A549 (cell line): ENCODE measurements at regions not wholly inside any gene's neighbourhood (a gene's known extent, or its start where the extent isn't known, plus 50 kb on each side); places are given as distances from the start of the nearest gene placed in this dataset.

Experiments used
- ATAC-seq, 2 experiments: fragments of 200-7000 bp in 1 of 2; fragments of >200 bp in 1 of 2; cut with Nextera tagmentation in 1 of 2; cut with Tn5 transposase in 1 of 2; 3 replicates each; pipeline versions ENCODE4 v1.8.0 to v1.9.1; 2018 to 2020; ENCODE audit warnings: mild to moderate bottlenecking in 1 of 2, moderate library complexity in 1 of 2
- CTCF ChIA-PET: fragments of 300-600 bp; sonication (Branson Sonifier 250); formaldehyde crosslinking; extraction: SDS; loops from one replicate; lab custom pipeline; 2021; ENCODE audit warnings: antibody characterized with exemption, inconsistent platforms; lab: Yijun Ruan, JAX
- POLR2A ChIA-PET: fragments of 350-600 bp; formaldehyde crosslinking; extraction: SDS; loops from one replicate; lab custom pipeline; 2021; ENCODE audit warnings: antibody characterized with exemption, inconsistent platforms; lab: Yijun Ruan, JAX
- DNase-seq, 2 experiments: peaks; one replicate each; pipeline versions ENCODE4 v3.0.0 to v3.0.0-alpha.2; 2011 to 2016; ENCODE audit warnings: low read depth in 1 of 2, low spot score in 1 of 2
- FAIRE-seq: peaks from 2 replicates; lab custom pipeline; 2011; peaks lifted over from hg19 to GRCh38; lab: Jason Lieb, UNC
- H3K27ac ChIP-seq, 2 experiments: fragments of >200 bp; sonication (Bioruptor Twin); formaldehyde crosslinking; 3 replicates each; pipeline ENCODE4 v1.5.1; 2016 to 2017
- H3K4me1 ChIP-seq: fragments of >200 bp; sonication (Bioruptor Twin); formaldehyde crosslinking; 3 replicates; pipeline ENCODE4 v1.6.1; 2016
- H3K4me2 ChIP-seq: fragments of >200 bp; sonication (Bioruptor Twin); formaldehyde crosslinking; 3 replicates; pipeline ENCODE4 v1.6.1; 2016
- H3K4me3 ChIP-seq: fragments of >200 bp; sonication (Bioruptor Twin); formaldehyde crosslinking; 3 replicates; pipeline ENCODE4 v1.5.1; 2016
- H3K9me3 ChIP-seq: fragments of >200 bp; sonication (Bioruptor Twin); formaldehyde crosslinking; 3 replicates; pipeline ENCODE4 v1.6.1; 2016
- BCL3 ChIP-seq: fragments of >200 bp; sonication (Bioruptor Twin); formaldehyde crosslinking; IDR thresholded peaks from 3 replicates; pipeline ENCODE4 v1.6.1; 2016
- CBX2 ChIP-seq: fragments of 200-600 bp; sonication (generic); IDR thresholded peaks from 2 replicates; pipeline ENCODE4 v1.6.1; 2016; ENCODE audit warnings: low read depth, mild to moderate bottlenecking, borderline replicate concordance
- CHD2 ChIP-seq: fragments of 150-350 bp; IDR thresholded peaks from 2 replicates; pipeline ENCODE4 v1.6.1; 2014; ENCODE audit warnings: low read length; ENCODE audit not compliant: partially characterized antibody
- EHF ChIP-seq: fragments of 250-450 bp; sonication (Bioruptor Pico); IDR thresholded peaks from 2 replicates; pipeline ENCODE4 v1.5.0; 2020; ENCODE audit warnings: mild to moderate bottlenecking
- EHMT2 ChIP-seq: fragments of 200-600 bp; sonication (generic); IDR thresholded peaks from 2 replicates; pipeline ENCODE4 v1.6.1; 2016; ENCODE audit warnings: antibody characterized with exemption, low read depth, mild to moderate bottlenecking, moderate library complexity
- FOSB ChIP-seq: fragments of 250-450 bp; sonication (Bioruptor Pico); IDR thresholded peaks from 2 replicates; pipeline ENCODE4 v1.5.0; 2020; ENCODE audit warnings: mild to moderate bottlenecking, moderate library complexity
- GATA3 ChIP-seq: IDR thresholded peaks from 2 replicates; pipeline ENCODE4 v1.6.1; 2012; ENCODE audit warnings: borderline replicate concordance
- HES2 ChIP-seq: fragments of >200 bp; sonication (Bioruptor Twin); formaldehyde crosslinking; IDR thresholded peaks from 2 replicates; pipeline ENCODE4 v1.6.1; 2016
- HOXA7 ChIP-seq: fragments of 250-450 bp; sonication (Bioruptor Pico); IDR thresholded peaks from 2 replicates; pipeline ENCODE4 v1.5.0; 2020; ENCODE audit warnings: mild to moderate bottlenecking, moderate library complexity
- HOXB13 ChIP-seq: fragments of 250-450 bp; sonication (Bioruptor Pico); IDR thresholded peaks from 2 replicates; pipeline ENCODE4 v1.5.0; 2020; ENCODE audit warnings: low read depth, mild to moderate bottlenecking, moderate library complexity
- HOXB5 ChIP-seq: fragments of 250-450 bp; sonication (Bioruptor Pico); IDR thresholded peaks from 2 replicates; pipeline ENCODE4 v1.5.0; 2020; ENCODE audit warnings: mild to moderate bottlenecking, moderate library complexity
- JUN ChIP-seq, 2 experiments: fragments of >200 bp; sonication (Bioruptor Twin); formaldehyde crosslinking; IDR thresholded peaks; 2 replicates in 1 of 2; 3 replicates in 1 of 2; pipeline ENCODE4 v1.6.1; 2016 to 2017
- JUNB ChIP-seq: fragments of >200 bp; sonication (Bioruptor Twin); formaldehyde crosslinking; IDR thresholded peaks from 2 replicates; pipeline ENCODE4 v1.6.1; 2016
- KDM1A ChIP-seq: fragments of 200-600 bp; sonication (generic); IDR thresholded peaks from 2 replicates; pipeline ENCODE4 v1.6.1; 2016; ENCODE audit warnings: low read depth, mild to moderate bottlenecking
- KDM5A ChIP-seq: fragments of 200-600 bp; sonication (generic); IDR thresholded peaks from 2 replicates; pipeline ENCODE4 v1.6.1; 2016; ENCODE audit warnings: antibody characterized with exemption, mild to moderate bottlenecking
- MAX ChIP-seq: IDR thresholded peaks from 2 replicates; pipeline ENCODE4 v1.6.1; 2012
- MAZ ChIP-seq: fragments of 150-350 bp; IDR thresholded peaks from 2 replicates; pipeline ENCODE4 v1.6.1; 2014; ENCODE audit warnings: antibody characterized with exemption, low read depth, low read length, borderline replicate concordance
- NPAS2 ChIP-seq: fragments of 250-450 bp; sonication (Bioruptor Pico); IDR thresholded peaks from 2 replicates; pipeline ENCODE4 v1.8.0; 2022; ENCODE audit warnings: mild to moderate bottlenecking, moderate library complexity, borderline replicate concordance
- NR3C1 ChIP-seq: fragments of >200 bp; sonication (Bioruptor Twin); formaldehyde crosslinking; IDR thresholded peaks from 3 replicates; pipeline ENCODE4 v1.6.1; 2017
- PBX3 ChIP-seq: IDR thresholded peaks from 2 replicates; pipeline ENCODE4 v1.6.1; 2012
- POLR2A ChIP-seq: IDR thresholded peaks from 2 replicates; pipeline ENCODE4 v1.6.1; 2012; ENCODE audit warnings: mild to moderate bottlenecking, low read length
- RAD21 ChIP-seq, 2 experiments: fragments of >200 bp in 1 of 2; sonication (Bioruptor Twin) in 1 of 2; formaldehyde crosslinking in 1 of 2; IDR thresholded peaks in 1 of 2; conservative IDR thresholded peaks in 1 of 2; 2 replicates in 1 of 2; 3 replicates in 1 of 2; pipeline ENCODE4 v1.6.1; 2012 to 2018; ENCODE audit warnings: inconsistent platforms in 1 of 2
- RCOR1 ChIP-seq: fragments of 150-350 bp; IDR thresholded peaks from 2 replicates; pipeline ENCODE4 v1.6.1; 2014; ENCODE audit warnings: antibody characterized with exemption, low read length, low read depth
- RFX5 ChIP-seq: fragments of 450-650 bp; IDR thresholded peaks from 2 replicates; pipeline ENCODE4 v1.7.1; 2014; ENCODE audit warnings: antibody characterized with exemption, mild to moderate bottlenecking, moderate library complexity
- RNF2 ChIP-seq: fragments of 200-600 bp; sonication (generic); IDR thresholded peaks from 2 replicates; pipeline ENCODE4 v1.6.1; 2016; ENCODE audit warnings: low read depth, mild to moderate bottlenecking, antibody characterized with exemption, moderate library complexity, borderline replicate concordance
- SREBF2 ChIP-seq: fragments of 450-650 bp; IDR thresholded peaks from 2 replicates; pipeline ENCODE4 v1.6.1; 2014; ENCODE audit warnings: mild to moderate bottlenecking, moderate library complexity
- TFCP2L1 ChIP-seq: fragments of 250-450 bp; sonication (Bioruptor Pico); IDR thresholded peaks from 2 replicates; pipeline ENCODE4 v1.5.0; 2021; ENCODE audit warnings: mild to moderate bottlenecking
- TP53 ChIP-seq: fragments of 250-450 bp; sonication (Bioruptor Pico); IDR thresholded peaks from 2 replicates; pipeline ENCODE4 v1.5.0; 2021; ENCODE audit warnings: mild to moderate bottlenecking, moderate library complexity
- ZC3H11A ChIP-seq: fragments of 450-650 bp; IDR thresholded peaks from 2 replicates; pipeline ENCODE4 v1.6.1; 2014; ENCODE audit warnings: antibody characterized with exemption, mild to moderate bottlenecking
- WGBS: methylation state at CpG from one replicate; pipeline ENCODE4 v1.1.6; 2017; ENCODE audit errors: missing lambda C conversion rate; 5-methylcytosine and 5-hydroxymethylcytosine counted together

GRCh38 chr6:81906041-81906440 lies 153.6 kb upstream of the TENT5A start:
- Histone ChIP-seq H3K4me3 (no peak overlapping the region), H3K9me3 (peaks cover 6% of the 10 kb centered on the region; the same call in 2 of the 3 replicates), H3K27ac (no peak overlapping the region), H3K4me1 (no peaks in the 10 kb centered on the region), H3K4me2 (no peak overlapping the region)
- POLR2A ChIA-PET: no interaction called here
- ATAC-seq (no peak), DNase-seq (no peak), FAIRE-seq (no peak)
- WGBS: 86% methylated on average over 3 of the region's 3 CpGs
- CTCF ChIA-PET: no interaction called here
- TF ChIP-seq HOXA7 (CRISPR knock-in tag) (no peak), RNF2 (no peak), RFX5 (no peak), HOXB5 (CRISPR knock-in tag) (no peak), TFCP2L1 (CRISPR knock-in tag) (no peak), POLR2A (no peak), NR3C1 (no peak), HOXB13 (CRISPR knock-in tag) (no peak), BCL3 (no peak), EHF (no peak)

- DNase-seq (no peak), ATAC-seq (no peak), FAIRE-seq (no peak)
- Histone ChIP-seq H3K4me1 (no peaks in the 10 kb centered on the region), H3K9me3 (peaks cover 6% of the 10 kb centered on the region; the same call in 2 of the 3 replicates), H3K4me3 (no peak overlapping the region), H3K27ac (no peak overlapping the region), H3K4me2 (no peak overlapping the region)
- WGBS: 63% methylated on average over 1 of the region's 1 CpG
- ChIA-PET POLR2A (no interaction called here), CTCF (no interaction called here)
- TF ChIP-seq KDM1A (no peak), JUN (IDR thresholded peaks at IDR 0.05) (no peak), EHF (no peak), RAD21 (conservative IDR thresholded peaks at IDR 0.05 in 1 of 2, IDR thresholded peaks at IDR 0.05 in 1 of 2) (no peak), MAX (no peak), TFCP2L1 (CRISPR knock-in tag) (no peak), HOXA7 (CRISPR knock-in tag) (no peak), TP53 (CRISPR knock-in tag) (no peak), RCOR1 (no peak), SREBF2 (no peak), NPAS2 (CRISPR knock-in tag) (no peak), GATA3 (no peak), ZC3H11A (no peak), CBX2 (no peak), MAZ (no peak), PBX3 (no peak), HES2 (no peak), JUNB (no peak)
Measured at GRCh38 chr6:81901551-81901966, 149.1 kb upstream of the TENT5A start.

GRCh38 chr6:81900616-81901015 lies 148.1 kb upstream of the TENT5A start:
- no peak for ATAC-seq
- CTCF ChIA-PET: no interaction called here
- no peak overlapping the region for H3K4me2 ChIP-seq
- TF ChIP-seq NR3C1: no peak
- no peak for TF ChIP-seq CHD2
- no peak for TF ChIP-seq MAZ
- no peak for TF ChIP-seq PBX3
- no peak for TF ChIP-seq FOSB (CRISPR knock-in tag)
- TF ChIP-seq RNF2: no peak
- TF ChIP-seq HOXB5 (CRISPR knock-in tag): no peak
- TF ChIP-seq EHMT2: no peak
- no peak for TF ChIP-seq KDM5A
- TF ChIP-seq, all 56 proteins: peak for 0
- WGBS: 96% methylated on average over 1 of the region's 1 CpG
- no peak for FAIRE-seq
- DNase-seq: no peak
- Histone ChIP-seq H3K9me3 (peaks cover 6% of the 10 kb centered on the region; the same call in 2 of the 3 replicates), H3K27ac (no peak overlapping the region), H3K4me3 (no peak overlapping the region), H3K4me1 (peaks cover 3% of the 10 kb centered on the region; the same call in 1 of the 3 replicates)
- POLR2A ChIA-PET: no interaction called here
